ENCODE measurements at regions not wholly inside any gene's neighbourhood (a gene's known extent, or its start where the extent isn't known, plus 50 kb on each side); places are given as distances from the start of the nearest gene placed in this dataset.

DNA sequence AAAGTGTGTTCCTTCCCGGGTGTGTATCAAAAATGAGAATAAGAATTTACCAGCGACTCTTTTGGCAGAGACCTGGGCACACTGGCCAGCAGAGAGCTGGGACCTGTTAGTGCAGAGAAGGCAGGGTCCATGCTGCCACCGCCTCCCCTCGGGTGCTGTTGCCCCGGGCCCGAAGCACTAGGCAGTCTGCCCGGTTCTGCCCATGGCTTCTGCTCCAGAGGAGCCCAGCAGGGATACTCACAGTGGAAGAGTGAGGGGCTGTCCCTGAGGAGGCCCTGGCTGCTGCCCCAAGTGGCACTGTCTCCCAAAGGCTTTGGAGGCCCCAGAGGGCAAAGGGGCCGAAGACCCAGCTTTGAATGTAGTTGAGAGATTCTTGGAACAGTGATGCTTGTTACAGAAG lies 80.5 kb downstream of the MIS18A start:
- FAIRE-seq (no peak), ATAC-seq (no peak), DNase-seq (ENCODE audit: low spot score) (no peak)
- no peaks in the 10 kb centered on the region; a peak in 1 of 5 replicates for H3K27me3 ChIP-seq (ENCODE audit: control insufficient read depth in 1 of 2, insufficient read depth in 2 of 2, low read length in 2 of 2)
- H2AFZ ChIP-seq (ENCODE audit: low read length): no peak overlapping the region
- no peak overlapping the region for H3K27ac ChIP-seq (ENCODE audit: extremely low read length, insufficient read depth, low read length)
- H4K20me1 ChIP-seq (ENCODE audit: insufficient read depth, low read length): no peaks in the 10 kb centered on the region
- no peaks in the 10 kb centered on the region for H3K36me3 ChIP-seq (replicated peaks in 1 of 2; ENCODE audit: control insufficient read depth in 1 of 2, insufficient read depth in 2 of 2, low read length in 2 of 2)
- H3K79me2 ChIP-seq (ENCODE audit: insufficient read depth, low read length): no peaks in the 10 kb centered on the region
- TF ChIP-seq GABPA (IDR thresholded peaks at IDR 0.05; ENCODE audit: low read depth, low read length) (no peak), GABPA (CRISPR knock-in tag; IDR thresholded peaks at IDR 0.05; ENCODE audit: low read depth) (no peak), ZNF354B (CRISPR knock-in tag; IDR thresholded peaks at IDR 0.05) (no peak), BATF2 (CRISPR knock-in tag; IDR thresholded peaks at IDR 0.05) (no peak), MYNN (CRISPR knock-in tag; IDR thresholded peaks at IDR 0.05; ENCODE audit: low read depth) (no peak), TBP (CRISPR knock-in tag; IDR thresholded peaks at IDR 0.05) (no peak), ZNF329 (CRISPR knock-in tag; IDR thresholded peaks at IDR 0.05; ENCODE audit: low read depth) (no peak), PLRG1 (conservative IDR thresholded peaks at IDR 0.05) (no peak), RBM39 (IDR thresholded peaks at IDR 0.05; ENCODE audit: low read depth, low read length, poor library complexity, severe bottlenecking) (no peak), ZNF598 (CRISPR knock-in tag; IDR thresholded peaks at IDR 0.05; ENCODE audit: borderline replicate concordance) (no peak), PBX2 (CRISPR knock-in tag; IDR thresholded peaks at IDR 0.05) (no peak), NRL (CRISPR knock-in tag; IDR thresholded peaks at IDR 0.05; ENCODE audit: borderline replicate concordance) (no peak), MED13 (CRISPR knock-in tag; IDR thresholded peaks at IDR 0.05) (no peak), ZSCAN21 (CRISPR knock-in tag; IDR thresholded peaks at IDR 0.05; ENCODE audit: borderline replicate concordance) (no peak), ZNF737 (CRISPR knock-in tag; IDR thresholded peaks at IDR 0.05; ENCODE audit: borderline replicate concordance) (no peak), POGZ (CRISPR knock-in tag; IDR thresholded peaks at IDR 0.05) (no peak), ZBTB14 (CRISPR knock-in tag; IDR thresholded peaks at IDR 0.05) (no peak)
- TF ChIP-seq, protein P1, sequence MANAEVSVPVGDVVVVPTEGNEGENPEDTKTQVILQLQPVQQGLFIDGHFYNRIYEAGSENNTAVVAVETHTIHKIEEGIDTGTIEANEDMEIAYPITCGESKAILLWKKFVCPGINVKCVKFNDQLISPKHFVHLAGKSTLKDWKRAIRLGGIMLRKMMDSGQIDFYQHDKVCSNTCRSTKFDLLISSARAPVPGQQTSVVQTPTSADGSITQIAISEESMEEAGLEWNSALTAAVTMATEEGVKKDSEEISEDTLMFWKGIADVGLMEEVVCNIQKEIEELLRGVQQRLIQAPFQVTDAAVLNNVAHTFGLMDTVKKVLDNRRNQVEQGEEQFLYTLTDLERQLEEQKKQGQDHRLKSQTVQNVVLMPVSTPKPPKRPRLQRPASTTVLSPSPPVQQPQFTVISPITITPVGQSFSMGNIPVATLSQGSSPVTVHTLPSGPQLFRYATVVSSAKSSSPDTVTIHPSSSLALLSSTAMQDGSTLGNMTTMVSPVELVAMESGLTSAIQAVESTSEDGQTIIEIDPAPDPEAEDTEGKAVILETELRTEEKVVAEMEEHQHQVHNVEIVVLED (CRISPR knock-in tag; IDR thresholded peaks at IDR 0.05; ENCODE audit: borderline replicate concordance): no peak
- no peak overlapping the region for H3K9ac ChIP-seq (ENCODE audit: insufficient read depth, low read depth, low read length)
- no peak overlapping the region for H3K4me3 ChIP-seq (replicated peaks in 1 of 3; ENCODE audit: insufficient read depth in 1 of 3, low read depth in 2 of 3, low read length in 3 of 3)
- no peak overlapping the region for H3K4me2 ChIP-seq (ENCODE audit: low read depth, low read length)
- CTCF ChIA-PET (ENCODE audit: low intra/inter-chr PET ratio, low total read pairs): no interaction called here
- in situ Hi-C loops (cut with HindIII; ENCODE audit: extremely low pct_ligation_motif_present, low pct_unique_long_range_greater_than_20kb): no loop called here
- H3K4me1 ChIP-seq (ENCODE audit: insufficient read depth, low read length): no peaks in the 10 kb centered on the region
- BruUV-seq (replicated peaks): no TSS peak
- H3K9me3 ChIP-seq (ENCODE audit: low read length): no peaks in the 10 kb centered on the region
- intact Hi-C loops (cut with micrococcal nuclease; ENCODE audit: unreplicated experiment): no loop called here
- POLR2A ChIA-PET: no interaction called here
- 39% methylated on average over 7 of the region's 8 CpGs for WGBS (ENCODE audit: low lambda C conversion rate)
